Epithelial cell of esophagus (primary cell): ENCODE measurements at regions not wholly inside any gene's neighbourhood (a gene's known extent, or its start where the extent isn't known, plus 50 kb on each side); places are given as distances from the start of the nearest gene placed in this dataset.

Experiments
- DNase-seq: peaks from one replicate; pipeline ENCODE4 v3.0.0; 2010; ENCODE audit warnings: low read depth
- H3K4me3 ChIP-seq: 2 replicates; pipeline ENCODE4 v1.5.1; 2011; ENCODE audit warnings: mild to moderate bottlenecking, low read length, control low read depth
- CTCF ChIP-seq: IDR thresholded peaks from 2 replicates; pipeline ENCODE4 v1.5.1; 2011; ENCODE audit warnings: low read depth, mild to moderate bottlenecking, low read length, control low read depth, inconsistent platforms; ENCODE audit not compliant: insufficient read depth; ENCODE audit errors: missing control alignments

- DNase-seq, result no peak
- no peak overlapping the region for H3K4me3 ChIP-seq
Measured at GRCh38 chr2:200086911-200087310, 131.5 kb downstream of the MAIP1 start.

GRCh38 chr2:200087451-200087850, 132.1 kb downstream of the MAIP1 start:
- no peak overlapping the region for H3K4me3 ChIP-seq
- DNase-seq, result no peak
- TF ChIP-seq CTCF, result no peak

More at GRCh38 chr2:200086911-200087310, 131.5 kb downstream of the MAIP1 start:
- no peak for TF ChIP-seq CTCF

GRCh38 chr2:200089040-200089755, 133.8 kb downstream of the MAIP1 start:
- TF ChIP-seq CTCF, result no peak
- no peak overlapping the region for H3K4me3 ChIP-seq
- DNase-seq, result no peak

GRCh38 chr2:200089756-200090109, 134.4 kb downstream of the MAIP1 start:
- no peak for TF ChIP-seq CTCF

GRCh38 chr2:200090683-200091082, 135.3 kb downstream of the MAIP1 start:
- no peak overlapping the region for H3K4me3 ChIP-seq
- TF ChIP-seq CTCF, result no peak
- no peak for DNase-seq

More at GRCh38 chr2:200089756-200090109, 134.4 kb downstream of the MAIP1 start:
- DNase-seq, result no peak
- no peak overlapping the region for H3K4me3 ChIP-seq

- H3K4me3 ChIP-seq, result no peak overlapping the region
- no peak for DNase-seq
- TF ChIP-seq CTCF, result no peak
Measured at GRCh38 chr2:200091126-200091525, 135.7 kb downstream of the MAIP1 start.

- TF ChIP-seq CTCF, result no peak
- no peak for DNase-seq
Measured at GRCh38 chr2:200092235-200092634, 136.9 kb downstream of the MAIP1 start.

More at GRCh38 chr2:200092235-200092634, 136.9 kb downstream of the MAIP1 start:
- H3K4me3 ChIP-seq, result no peak overlapping the region
